ENCODE measurements at regions not wholly inside any gene's neighbourhood (a gene's known extent, or its start where the extent isn't known, plus 50 kb on each side); places are given as distances from the start of the nearest gene placed in this dataset.

DNA sequence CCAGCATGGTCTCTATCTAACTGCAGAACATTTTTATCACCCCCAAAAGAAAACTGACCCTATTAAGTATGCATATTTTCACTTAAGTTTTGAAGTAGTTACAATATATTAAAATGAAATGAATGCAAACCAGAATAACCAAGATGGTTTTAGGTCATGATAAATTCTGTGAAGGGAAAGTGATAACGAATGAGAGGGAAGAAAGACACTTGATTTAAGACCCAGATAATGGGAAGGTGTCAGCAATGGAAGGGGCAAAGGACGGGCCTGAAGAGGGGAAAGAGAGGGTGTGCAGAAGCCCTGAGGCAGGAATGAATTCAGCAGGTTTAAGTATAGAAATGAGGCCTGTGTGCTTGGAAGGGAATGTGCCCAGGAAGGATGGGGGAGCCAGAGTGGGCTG lies 61.1 kb upstream of the IGFBP3 start:
- RAD21 ChIA-PET (ENCODE audit: low non-redundant PET in 1 of 2, low total read pairs in 2 of 2, uncharacterized antibody in 2 of 2, unreplicated experiment in 2 of 2): no interaction called here
- intact Hi-C loops (cut with micrococcal nuclease): no loop called here
- BruUV-seq (replicated peaks): no TSS peak

DNA sequence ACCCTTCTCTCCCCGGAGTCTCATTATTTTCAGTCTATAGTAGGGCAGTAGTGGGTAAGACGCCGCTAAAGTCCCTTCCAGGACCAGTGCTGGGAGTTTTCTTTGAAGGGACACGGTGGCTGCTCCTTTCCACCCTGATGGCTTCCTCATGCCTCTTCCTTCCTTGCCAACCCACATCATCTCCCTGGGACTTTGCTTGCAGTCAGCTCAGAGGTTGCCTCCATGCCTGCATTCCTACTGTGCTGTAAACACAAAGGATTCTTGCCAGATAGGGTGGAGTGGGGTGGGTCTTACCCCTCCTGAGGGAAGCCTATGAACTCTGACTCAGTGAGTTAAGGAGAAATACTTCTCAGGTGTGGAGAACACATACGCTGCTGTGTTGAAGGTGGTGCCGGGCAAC lies 59.9 kb upstream of the IGFBP3 start:
- ChIA-PET POLR2A (no interaction called here), CTCF (no interaction called here), RAD21 (ENCODE audit: low non-redundant PET in 1 of 2, low total read pairs in 2 of 2, uncharacterized antibody in 2 of 2, unreplicated experiment in 2 of 2) (no interaction called here)
- Histone ChIP-seq H3K27me3 (ENCODE audit: insufficient read depth, low read length) (no peaks in the 10 kb centered on the region), H3K4me2 (ENCODE audit: low read length) (no peak overlapping the region), H3K9ac (ENCODE audit: low read length) (no peak overlapping the region), H3K27ac (ENCODE audit: low read depth, low read length) (no peak overlapping the region), H3K79me2 (ENCODE audit: insufficient read depth, low read length) (no peaks in the 10 kb centered on the region), H3K4me3 (replicated peaks in 1 of 2; ENCODE audit: low read depth in 1 of 2, low read length in 2 of 2) (no peak overlapping the region), H3K9me3 (ENCODE audit: control insufficient read depth in 1 of 2, insufficient read depth in 1 of 2, low read depth in 1 of 2, low read length in 2 of 2) (no peaks in the 10 kb centered on the region; a peak in 1 of 4 replicates), H3K9me2 (ENCODE audit: insufficient read depth) (no peaks in the 10 kb centered on the region), H3K4me1 (ENCODE audit: control insufficient read depth in 1 of 2, insufficient read depth in 2 of 2, low read length in 2 of 2) (peaks cover 20 to 55% of the 10 kb centered on the region in 2 experiments), H3K36me3 (ENCODE audit: control insufficient read depth in 1 of 2, insufficient read depth in 2 of 2, low read length in 2 of 2) (no peaks in the 10 kb centered on the region), H2AFZ (ENCODE audit: low read depth, low read length, poor library complexity, severe bottlenecking) (no peak overlapping the region), H4K20me1 (ENCODE audit: insufficient read depth) (no peaks in the 10 kb centered on the region)
- ATAC-seq (no peak), DNase-seq (ENCODE audit: low read depth, low spot score) (no peak)
- TF ChIP-seq, protein P1, sequence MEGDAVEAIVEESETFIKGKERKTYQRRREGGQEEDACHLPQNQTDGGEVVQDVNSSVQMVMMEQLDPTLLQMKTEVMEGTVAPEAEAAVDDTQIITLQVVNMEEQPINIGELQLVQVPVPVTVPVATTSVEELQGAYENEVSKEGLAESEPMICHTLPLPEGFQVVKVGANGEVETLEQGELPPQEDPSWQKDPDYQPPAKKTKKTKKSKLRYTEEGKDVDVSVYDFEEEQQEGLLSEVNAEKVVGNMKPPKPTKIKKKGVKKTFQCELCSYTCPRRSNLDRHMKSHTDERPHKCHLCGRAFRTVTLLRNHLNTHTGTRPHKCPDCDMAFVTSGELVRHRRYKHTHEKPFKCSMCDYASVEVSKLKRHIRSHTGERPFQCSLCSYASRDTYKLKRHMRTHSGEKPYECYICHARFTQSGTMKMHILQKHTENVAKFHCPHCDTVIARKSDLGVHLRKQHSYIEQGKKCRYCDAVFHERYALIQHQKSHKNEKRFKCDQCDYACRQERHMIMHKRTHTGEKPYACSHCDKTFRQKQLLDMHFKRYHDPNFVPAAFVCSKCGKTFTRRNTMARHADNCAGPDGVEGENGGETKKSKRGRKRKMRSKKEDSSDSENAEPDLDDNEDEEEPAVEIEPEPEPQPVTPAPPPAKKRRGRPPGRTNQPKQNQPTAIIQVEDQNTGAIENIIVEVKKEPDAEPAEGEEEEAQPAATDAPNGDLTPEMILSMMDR (IDR thresholded peaks at IDR 0.05 in 2 of 3, conservative IDR thresholded peaks at IDR 0.05 in 1 of 3; ENCODE audit: borderline replicate concordance in 1 of 3, insufficient read depth in 1 of 3, low read depth in 2 of 3, low read length in 2 of 3): no peak
- BruUV-seq (replicated peaks): no TSS peak
- intact Hi-C loops (cut with micrococcal nuclease): no loop called here

More for the DNA sequence above, 61.1 kb upstream of the IGFBP3 start:
- Histone ChIP-seq H3K79me2 (ENCODE audit: insufficient read depth, low read length) (no peaks in the 10 kb centered on the region), H2AFZ (ENCODE audit: low read depth, low read length, poor library complexity, severe bottlenecking) (no peak overlapping the region), H3K4me1 (ENCODE audit: control insufficient read depth in 1 of 2, insufficient read depth in 2 of 2, low read length in 2 of 2) (peaks cover 19 to 44% of the 10 kb centered on the region in 2 experiments), H3K4me3 (replicated peaks in 1 of 2; ENCODE audit: low read depth in 1 of 2, low read length in 2 of 2) (no peak overlapping the region), H3K36me3 (ENCODE audit: control insufficient read depth in 1 of 2, insufficient read depth in 2 of 2, low read length in 2 of 2) (no peaks in the 10 kb centered on the region), H3K9ac (ENCODE audit: low read length) (no peak overlapping the region), H3K27me3 (ENCODE audit: insufficient read depth, low read length) (no peaks in the 10 kb centered on the region), H3K27ac (ENCODE audit: low read depth, low read length) (no peak overlapping the region), H3K4me2 (ENCODE audit: low read length) (no peak overlapping the region), H3K9me2 (ENCODE audit: insufficient read depth) (no peaks in the 10 kb centered on the region), H4K20me1 (ENCODE audit: insufficient read depth) (no peaks in the 10 kb centered on the region), H3K9me3 (ENCODE audit: control insufficient read depth in 1 of 2, insufficient read depth in 1 of 2, low read depth in 1 of 2, low read length in 2 of 2) (no peaks in the 10 kb centered on the region; a peak in 1 of 4 replicates)
- ATAC-seq: no peak
- CTCF ChIA-PET: interaction anchor here (0.7 kb wide), 1 partner anchor 59 kb away, joined by 3 read pairs; no protein-coding TSS in a partner anchor
- no peak for TF ChIP-seq SP1 (IDR thresholded peaks at IDR 0.05; ENCODE audit: low read depth)
- TF ChIP-seq, protein P2, sequence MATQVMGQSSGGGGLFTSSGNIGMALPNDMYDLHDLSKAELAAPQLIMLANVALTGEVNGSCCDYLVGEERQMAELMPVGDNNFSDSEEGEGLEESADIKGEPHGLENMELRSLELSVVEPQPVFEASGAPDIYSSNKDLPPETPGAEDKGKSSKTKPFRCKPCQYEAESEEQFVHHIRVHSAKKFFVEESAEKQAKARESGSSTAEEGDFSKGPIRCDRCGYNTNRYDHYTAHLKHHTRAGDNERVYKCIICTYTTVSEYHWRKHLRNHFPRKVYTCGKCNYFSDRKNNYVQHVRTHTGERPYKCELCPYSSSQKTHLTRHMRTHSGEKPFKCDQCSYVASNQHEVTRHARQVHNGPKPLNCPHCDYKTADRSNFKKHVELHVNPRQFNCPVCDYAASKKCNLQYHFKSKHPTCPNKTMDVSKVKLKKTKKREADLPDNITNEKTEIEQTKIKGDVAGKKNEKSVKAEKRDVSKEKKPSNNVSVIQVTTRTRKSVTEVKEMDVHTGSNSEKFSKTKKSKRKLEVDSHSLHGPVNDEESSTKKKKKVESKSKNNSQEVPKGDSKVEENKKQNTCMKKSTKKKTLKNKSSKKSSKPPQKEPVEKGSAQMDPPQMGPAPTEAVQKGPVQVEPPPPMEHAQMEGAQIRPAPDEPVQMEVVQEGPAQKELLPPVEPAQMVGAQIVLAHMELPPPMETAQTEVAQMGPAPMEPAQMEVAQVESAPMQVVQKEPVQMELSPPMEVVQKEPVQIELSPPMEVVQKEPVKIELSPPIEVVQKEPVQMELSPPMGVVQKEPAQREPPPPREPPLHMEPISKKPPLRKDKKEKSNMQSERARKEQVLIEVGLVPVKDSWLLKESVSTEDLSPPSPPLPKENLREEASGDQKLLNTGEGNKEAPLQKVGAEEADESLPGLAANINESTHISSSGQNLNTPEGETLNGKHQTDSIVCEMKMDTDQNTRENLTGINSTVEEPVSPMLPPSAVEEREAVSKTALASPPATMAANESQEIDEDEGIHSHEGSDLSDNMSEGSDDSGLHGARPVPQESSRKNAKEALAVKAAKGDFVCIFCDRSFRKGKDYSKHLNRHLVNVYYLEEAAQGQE (IDR thresholded peaks at IDR 0.05; ENCODE audit: low read depth): no peak
- peak; percentile 62; the same call in 1 of the 2 replicates for TF ChIP-seq CBX3 (IDR thresholded peaks at IDR 0.05; ENCODE audit: low read depth)
- no peak for DNase-seq (ENCODE audit: low read depth, low spot score)
- POLR2A ChIA-PET: no interaction called here
